Neural crest cell (in vitro differentiated cells): ENCODE measurements at regions not wholly inside any gene's neighbourhood (a gene's known extent, or its start where the extent isn't known, plus 50 kb on each side); places are given as distances from the start of the nearest gene placed in this dataset.

Experiments used
- DNase-seq: peaks from one replicate; pipeline ENCODE4 v3.0.0; 2021; ENCODE audit warnings: low read depth, mixed read lengths, low spot score
- H3K27ac Mint-ChIP-seq: one replicate; pipeline ENCODE4 v1.8.0; 2021; ENCODE audit warnings: mild to moderate bottlenecking, mixed read lengths; ENCODE audit not compliant: unreplicated experiment
- H3K27me3 Mint-ChIP-seq: 2 replicates; pipeline ENCODE4 v1.8.0; 2021; ENCODE audit warnings: low read depth, mild to moderate bottlenecking, mixed read lengths
- H3K36me3 Mint-ChIP-seq: 2 replicates; pipeline ENCODE4 v1.8.0; 2021; ENCODE audit warnings: low read depth, mild to moderate bottlenecking, mixed read lengths
- H3K4me1 Mint-ChIP-seq: 2 replicates; pipeline ENCODE4 v1.8.0; 2021; ENCODE audit warnings: mixed read lengths
- H3K4me3 Mint-ChIP-seq: one replicate; pipeline ENCODE4 v1.8.0; 2021; ENCODE audit warnings: mild to moderate bottlenecking, mixed read lengths
- H3K9me3 Mint-ChIP-seq: 2 replicates; pipeline ENCODE4 v1.8.0; 2021; ENCODE audit warnings: mixed read lengths
- TF ChIP-seq, protein P1 (sequence below): fragments of 200-600 bp; sonication (generic); conservative IDR thresholded peaks from 2 replicates; pipeline ENCODE4 v1.5.0; 2021; ENCODE audit warnings: antibody characterized with exemption, mild to moderate bottlenecking

DNA sequence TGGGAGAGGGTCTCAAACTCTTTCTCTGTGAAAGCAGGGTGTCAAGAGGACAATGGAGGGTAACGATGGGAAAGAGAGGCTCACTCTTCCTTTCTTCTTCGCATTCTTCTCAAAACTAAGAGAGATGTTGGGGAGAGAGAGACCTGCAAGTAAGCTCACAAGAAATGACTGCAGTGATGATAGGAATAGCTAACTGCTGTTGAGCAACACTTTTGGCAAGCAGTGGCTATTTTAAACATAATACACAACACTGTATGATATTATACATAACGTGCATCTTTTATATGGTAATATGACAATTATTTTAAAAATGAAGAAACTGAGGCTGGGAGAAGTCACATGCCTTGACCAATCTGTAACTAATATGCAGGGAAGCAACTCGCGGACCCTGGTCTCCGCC lies 247.5 kb downstream of the CMPK2 start:
- Mint-ChIP-seq H3K27me3 (no peaks in the 10 kb centered on the region), H3K4me1 (peaks cover 17% of the 10 kb centered on the region), H3K36me3 (peaks cover 9% of the 10 kb centered on the region), H3K27ac (peak overlapping the region; percentile 51), H3K4me3 (no peak overlapping the region), H3K9me3 (peaks cover 11% of the 10 kb centered on the region)
- DNase-seq = no peak
- TF ChIP-seq, protein P1, sequence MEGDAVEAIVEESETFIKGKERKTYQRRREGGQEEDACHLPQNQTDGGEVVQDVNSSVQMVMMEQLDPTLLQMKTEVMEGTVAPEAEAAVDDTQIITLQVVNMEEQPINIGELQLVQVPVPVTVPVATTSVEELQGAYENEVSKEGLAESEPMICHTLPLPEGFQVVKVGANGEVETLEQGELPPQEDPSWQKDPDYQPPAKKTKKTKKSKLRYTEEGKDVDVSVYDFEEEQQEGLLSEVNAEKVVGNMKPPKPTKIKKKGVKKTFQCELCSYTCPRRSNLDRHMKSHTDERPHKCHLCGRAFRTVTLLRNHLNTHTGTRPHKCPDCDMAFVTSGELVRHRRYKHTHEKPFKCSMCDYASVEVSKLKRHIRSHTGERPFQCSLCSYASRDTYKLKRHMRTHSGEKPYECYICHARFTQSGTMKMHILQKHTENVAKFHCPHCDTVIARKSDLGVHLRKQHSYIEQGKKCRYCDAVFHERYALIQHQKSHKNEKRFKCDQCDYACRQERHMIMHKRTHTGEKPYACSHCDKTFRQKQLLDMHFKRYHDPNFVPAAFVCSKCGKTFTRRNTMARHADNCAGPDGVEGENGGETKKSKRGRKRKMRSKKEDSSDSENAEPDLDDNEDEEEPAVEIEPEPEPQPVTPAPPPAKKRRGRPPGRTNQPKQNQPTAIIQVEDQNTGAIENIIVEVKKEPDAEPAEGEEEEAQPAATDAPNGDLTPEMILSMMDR = no peak

DNA sequence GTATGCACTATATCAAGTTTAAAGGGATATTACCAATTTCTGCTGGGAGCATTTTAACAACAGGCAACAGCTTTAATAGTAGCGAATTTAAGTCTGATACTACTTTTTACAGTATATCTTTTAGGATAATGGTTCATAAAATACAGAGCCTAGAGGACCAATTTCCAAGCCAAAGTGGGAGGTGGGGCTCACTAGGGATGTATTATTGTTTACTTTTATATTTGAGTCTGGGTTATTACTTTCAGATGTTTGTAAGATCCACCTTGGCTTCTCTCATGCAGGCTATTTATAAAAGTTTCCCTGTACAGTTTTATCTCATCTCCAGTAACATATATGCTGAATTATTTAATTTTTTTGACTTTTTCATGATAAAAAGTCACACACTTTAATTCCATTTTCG lies 242.0 kb downstream of the CMPK2 start:
- H3K4me1 Mint-ChIP-seq = peaks cover 20% of the 10 kb centered on the region
- DNase-seq = no peak
- H3K36me3 Mint-ChIP-seq = peaks cover 2% of the 10 kb centered on the region
- TF ChIP-seq, protein P1 = no peak
- H3K9me3 Mint-ChIP-seq = peaks cover 4% of the 10 kb centered on the region
- H3K4me3 Mint-ChIP-seq = no peak overlapping the region
- H3K27ac Mint-ChIP-seq = no peak overlapping the region
- H3K27me3 Mint-ChIP-seq = no peaks in the 10 kb centered on the region

DNA sequence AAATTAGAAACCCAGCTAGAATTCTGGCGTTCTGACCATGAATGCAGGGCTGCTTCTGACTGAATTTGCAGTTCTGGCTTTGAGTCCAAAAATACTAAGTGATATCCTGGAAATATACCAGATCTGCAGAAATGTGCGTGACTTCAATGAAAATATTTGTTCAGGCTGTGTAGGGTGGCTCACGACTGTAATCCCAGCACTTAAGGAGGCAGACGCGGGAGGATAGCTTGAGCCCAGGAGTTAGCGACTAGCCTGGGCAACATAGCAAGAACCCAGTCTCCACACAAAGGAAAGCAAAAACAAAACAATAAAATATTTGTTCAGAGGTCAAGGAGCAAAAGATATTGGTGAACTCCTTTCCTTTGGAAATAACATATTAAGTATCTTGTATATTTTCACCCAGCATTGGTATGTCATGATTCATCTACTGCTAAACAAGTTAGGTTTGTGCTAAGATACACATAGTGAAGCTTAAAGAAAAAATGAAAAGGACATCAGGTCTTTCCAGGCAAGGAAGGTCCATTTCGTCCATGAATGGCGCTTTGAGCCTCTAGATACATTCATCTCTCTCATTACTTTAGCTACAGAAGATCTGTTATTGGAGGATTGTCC lies 239.2 kb downstream of the CMPK2 start:
- no peaks in the 10 kb centered on the region for H3K27me3 Mint-ChIP-seq
- peaks cover 14% of the 10 kb centered on the region for H3K9me3 Mint-ChIP-seq
- H3K4me3 Mint-ChIP-seq = no peak overlapping the region
- H3K27ac Mint-ChIP-seq = no peak overlapping the region
- H3K4me1 Mint-ChIP-seq = peaks cover 20% of the 10 kb centered on the region
- no peak for DNase-seq
- TF ChIP-seq, protein P1 = no peak
- H3K36me3 Mint-ChIP-seq = peaks cover 10% of the 10 kb centered on the region

DNA sequence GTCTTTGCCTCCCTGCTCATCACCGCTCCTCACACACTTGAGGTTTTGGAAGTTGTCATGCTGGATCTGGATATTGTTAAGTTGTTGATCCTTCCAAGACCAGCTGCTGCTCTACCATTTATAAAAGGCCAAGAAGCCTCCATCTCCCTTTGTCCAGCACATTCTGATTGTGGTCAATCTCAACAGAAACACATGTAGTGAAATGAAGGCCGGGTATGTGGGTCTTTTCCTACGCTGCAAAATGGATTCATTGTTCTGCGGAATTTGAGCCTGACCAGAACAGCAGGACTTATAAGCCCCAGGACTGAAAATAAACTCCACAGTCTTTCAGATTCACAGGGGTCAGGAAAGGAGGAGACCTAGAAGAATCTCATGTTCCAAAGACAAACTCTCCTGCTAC lies 238.4 kb downstream of the CMPK2 start:
- DNase-seq = no peak
- TF ChIP-seq, protein P1 = no peak
- H3K9me3 Mint-ChIP-seq = peaks cover 14% of the 10 kb centered on the region
- H3K27me3 Mint-ChIP-seq = no peaks in the 10 kb centered on the region
- H3K4me3 Mint-ChIP-seq = no peak overlapping the region
- no peak overlapping the region for H3K27ac Mint-ChIP-seq
- H3K4me1 Mint-ChIP-seq = peaks cover 20% of the 10 kb centered on the region
- H3K36me3 Mint-ChIP-seq = peaks cover 10% of the 10 kb centered on the region

DNA sequence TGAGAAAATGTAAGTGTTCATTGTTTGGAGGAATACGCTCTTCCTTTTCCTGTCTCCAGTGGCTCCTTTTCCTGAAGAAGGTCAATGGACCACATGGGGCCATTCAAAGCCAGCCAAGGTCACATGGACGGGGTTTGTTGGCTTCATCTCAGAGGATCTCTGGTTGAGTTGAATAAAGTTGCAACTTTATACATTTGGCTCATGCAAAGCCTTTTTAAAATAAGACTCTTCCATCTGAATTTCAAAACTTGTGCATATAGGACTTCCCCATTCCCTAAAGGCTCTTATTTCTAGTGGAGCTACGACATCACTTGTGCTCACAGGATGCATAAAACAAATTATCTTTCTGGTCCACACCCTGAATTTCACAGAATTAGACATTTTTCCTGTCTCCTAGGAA lies 235.5 kb downstream of the CMPK2 start:
- Mint-ChIP-seq H3K4me1 (peaks cover 20% of the 10 kb centered on the region), H3K9me3 (peaks cover 14% of the 10 kb centered on the region), H3K36me3 (peaks cover 10% of the 10 kb centered on the region), H3K27ac (no peak overlapping the region), H3K4me3 (no peak overlapping the region), H3K27me3 (no peaks in the 10 kb centered on the region)
- DNase-seq = no peak
- TF ChIP-seq, protein P1 = no peak
